H1 (cell line): ENCODE measurements at regions not wholly inside any gene's neighbourhood (a gene's known extent, or its start where the extent isn't known, plus 50 kb on each side); places are given as distances from the start of the nearest gene placed in this dataset.

Experiments used
- CBX5 ChIP-seq: fragments of 300-800, 300-1000 bp; sonication (generic); IDR thresholded peaks from 2 replicates; pipeline ENCODE4 v1.7.1; 2016; ENCODE audit warnings: antibody characterized with exemption, low read length, low read depth
- EZH2 ChIP-seq: fragments of 200-600 bp; sonication (generic); IDR thresholded peaks from 2 replicates; pipeline ENCODE4 v1.7.1; 2012; ENCODE audit warnings: low read depth, mild to moderate bottlenecking, moderate library complexity, low read length, inconsistent platforms; ENCODE audit not compliant: severe bottlenecking
- HDAC2 ChIP-seq, 2 experiments: fragments of 300-600 bp in 1 of 2; sonication (generic) in 1 of 2; IDR thresholded peaks; 2 replicates each; pipeline ENCODE4 v1.6.1; 2011 to 2012; ENCODE audit warnings: low read depth in 2 of 2, low read length in 2 of 2, mild to moderate bottlenecking in 2 of 2, moderate library complexity in 2 of 2, borderline replicate concordance in 1 of 2, inconsistent platforms in 1 of 2
- HDAC6 ChIP-seq: IDR thresholded peaks from one replicate; pipeline ENCODE4 v1.7.1; 2012; ENCODE audit warnings: low read depth, mild to moderate bottlenecking, inconsistent platforms, low read length, moderate library complexity
- JUND ChIP-seq: IDR thresholded peaks from 2 replicates; pipeline ENCODE4 v1.6.1; 2011; ENCODE audit warnings: mild to moderate bottlenecking, improper control_type of control experiment, low read length
- MAFK ChIP-seq: IDR thresholded peaks from 2 replicates; pipeline ENCODE4 v1.6.1; 2012; ENCODE audit warnings: low read depth, mild to moderate bottlenecking, improper control_type of control experiment, low read length
- PHF8 ChIP-seq: fragments of 200-600 bp; sonication (generic); conservative IDR thresholded peaks from 2 replicates; pipeline ENCODE4 v1.7.1; 2012; ENCODE audit warnings: low read depth, mild to moderate bottlenecking, inconsistent platforms, low read length, moderate library complexity
- RBBP5 ChIP-seq: IDR thresholded peaks from 2 replicates; pipeline ENCODE4 v1.7.1; 2012; ENCODE audit warnings: low read depth, mild to moderate bottlenecking, inconsistent platforms, low read length, moderate library complexity, borderline replicate concordance
- SAP30 ChIP-seq: fragments of 300-600 bp; sonication (generic); IDR thresholded peaks from 2 replicates; pipeline ENCODE4 v1.7.1; 2012; ENCODE audit warnings: low read length, moderate library complexity, mild to moderate bottlenecking, inconsistent platforms; ENCODE audit not compliant: insufficient read depth, insufficient replicate concordance
- TEAD4 ChIP-seq: IDR thresholded peaks from 2 replicates; pipeline ENCODE4 v1.6.1; 2012; ENCODE audit warnings: low read depth, low read length, inconsistent platforms, mixed read lengths
- TF ChIP-seq, protein P1 (sequence below): IDR thresholded peaks from 2 replicates; pipeline ENCODE4 v1.6.1; 2012; ENCODE audit warnings: inconsistent platforms

DNA sequence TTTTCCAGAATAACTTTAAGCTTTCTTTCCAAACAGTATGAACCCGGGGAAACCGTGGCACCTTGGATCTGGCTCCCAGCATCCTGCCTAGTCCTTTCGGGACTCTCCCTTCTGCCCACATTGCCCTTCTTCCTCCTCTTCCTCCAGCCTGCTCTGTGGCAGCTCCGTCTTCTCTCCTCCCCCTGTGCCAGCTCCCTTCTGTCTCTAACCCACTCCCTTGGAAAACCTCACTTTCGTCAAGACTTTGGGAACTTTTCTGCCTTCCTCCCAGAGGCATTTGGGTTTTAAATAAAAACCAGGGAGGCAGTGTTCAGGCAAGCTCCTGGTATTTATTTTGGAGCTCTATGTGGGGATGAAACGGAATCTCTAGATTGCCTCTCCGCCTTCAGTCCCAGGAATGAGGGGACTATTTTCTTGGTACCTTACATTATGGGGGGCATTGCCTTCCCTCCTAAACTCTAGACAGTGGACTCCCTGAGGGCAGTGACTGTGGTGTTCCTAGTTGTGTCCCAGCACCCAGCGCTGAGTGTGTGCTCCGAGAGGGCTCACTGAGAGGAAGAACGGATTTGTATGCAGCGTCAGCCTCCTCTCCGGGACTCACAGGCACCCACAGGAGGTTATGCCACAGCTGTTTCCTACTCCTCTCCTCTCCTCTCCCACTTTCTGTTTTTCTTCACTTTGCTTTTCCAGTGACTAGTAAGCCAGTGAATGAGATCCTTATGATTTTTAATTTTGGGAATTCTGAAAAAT lies 105.4 kb upstream of the MRPS22 start (continued):
- TF ChIP-seq, protein P1, sequence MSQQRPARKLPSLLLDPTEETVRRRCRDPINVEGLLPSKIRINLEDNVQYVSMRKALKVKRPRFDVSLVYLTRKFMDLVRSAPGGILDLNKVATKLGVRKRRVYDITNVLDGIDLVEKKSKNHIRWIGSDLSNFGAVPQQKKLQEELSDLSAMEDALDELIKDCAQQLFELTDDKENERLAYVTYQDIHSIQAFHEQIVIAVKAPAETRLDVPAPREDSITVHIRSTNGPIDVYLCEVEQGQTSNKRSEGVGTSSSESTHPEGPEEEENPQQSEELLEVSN = no peak
- no peak for TF ChIP-seq JUND
- TF ChIP-seq MAFK = no peak
- TF ChIP-seq CBX5 = no peak
- no peak for TF ChIP-seq SAP30
- no peak for TF ChIP-seq HDAC2 (IDR thresholded peaks at IDR 0.05; ENCODE audit: borderline replicate concordance in 1 of 2, low read depth in 2 of 2, low read length in 2 of 2)
- TF ChIP-seq EZH2 = no peak
- no peak for TF ChIP-seq RBBP5
- no peak for TF ChIP-seq TEAD4
- no peak for TF ChIP-seq PHF8
- no peak for TF ChIP-seq HDAC6
